ENCODE measurements at regions not wholly inside any gene's neighbourhood (a gene's known extent, or its start where the extent isn't known, plus 50 kb on each side); places are given as distances from the start of the nearest gene placed in this dataset.

DNA sequence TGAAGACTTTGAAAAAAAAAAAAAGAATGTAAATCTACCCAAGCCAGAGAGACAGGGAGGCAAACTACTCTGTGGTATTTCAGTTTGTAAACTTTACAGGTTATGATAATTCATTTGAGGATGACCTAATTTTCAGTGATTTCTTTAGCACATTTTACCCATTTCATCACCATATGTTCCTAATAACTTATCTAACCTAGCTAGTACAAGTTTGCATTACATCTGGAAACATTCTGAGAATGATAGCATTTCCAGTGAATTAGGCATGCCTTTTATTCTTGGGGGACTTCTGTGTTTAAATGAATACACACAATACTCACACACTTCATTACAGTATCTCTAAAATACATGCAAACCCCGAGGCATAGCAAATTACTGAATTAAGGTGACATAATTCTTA is 1055.5 kb downstream of the PCDH18 start:
- no peak for DNase-seq

GRCh38 chr4:136471051-136471450 is 1061.2 kb downstream of the PCDH18 start:
- DNase-seq: no peak

- no peak for DNase-seq
Measured at GRCh38 chr4:136465691-136466090, 1066.6 kb downstream of the PCDH18 start.

DNA sequence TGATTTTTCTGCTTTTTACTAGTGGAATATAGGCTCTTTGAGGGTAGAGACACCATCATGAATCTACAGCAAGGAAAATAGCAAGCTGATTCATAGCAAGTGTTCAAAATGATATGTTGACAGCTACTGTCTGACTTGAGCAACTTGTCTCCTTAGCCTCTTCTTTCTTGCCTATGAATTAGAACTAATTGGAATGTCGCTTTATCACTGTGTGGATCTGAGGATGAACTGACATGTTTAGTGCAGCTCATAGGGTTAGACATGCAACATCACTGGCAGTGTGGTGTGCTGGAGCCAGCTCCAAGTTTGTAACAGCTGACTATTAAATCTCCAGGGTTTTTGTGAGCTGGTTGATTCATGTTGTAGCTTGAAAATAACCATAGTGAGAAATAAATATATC is 1068.4 kb downstream of the PCDH18 start:
- no peak for DNase-seq

DNA sequence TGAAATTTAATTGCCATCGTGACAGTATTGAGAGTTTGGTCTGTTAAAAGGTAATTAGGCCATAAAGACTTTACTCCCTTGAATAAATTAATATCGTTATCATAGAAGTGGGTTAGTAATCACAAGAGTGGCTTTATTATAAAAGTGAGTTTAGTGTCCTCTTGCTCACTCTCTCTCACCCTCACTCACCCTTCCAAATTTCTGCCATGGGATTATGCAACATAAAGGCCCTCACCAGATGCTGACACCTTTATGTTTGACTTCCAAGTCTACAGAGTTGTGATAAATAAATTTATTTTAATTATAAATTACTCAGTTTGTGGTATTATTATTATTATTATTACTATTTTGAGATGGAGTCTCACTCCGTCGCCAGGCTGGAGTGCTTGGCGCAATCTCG is 1070.8 kb downstream of the PCDH18 start:
- DNase-seq: no peak

DNA sequence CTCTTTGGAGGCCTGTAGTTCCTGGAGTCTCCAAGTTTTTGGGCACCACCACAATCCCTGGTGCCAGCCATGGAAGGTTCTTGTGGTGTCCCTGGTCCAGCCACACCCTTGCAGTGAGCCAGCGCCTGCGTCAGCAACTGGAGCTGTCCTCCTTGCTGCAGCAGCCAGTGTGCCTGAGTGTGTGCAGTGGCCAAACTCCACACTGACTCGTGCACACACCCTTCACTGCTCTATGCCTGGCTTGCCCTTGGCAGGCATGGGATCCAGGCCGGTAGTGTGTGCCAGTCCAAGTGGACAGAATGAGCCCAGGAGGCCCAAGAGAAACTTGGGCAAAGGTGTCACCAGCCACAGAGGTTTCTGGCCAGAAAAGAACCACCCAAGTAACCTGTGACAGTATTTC is 1074.0 kb downstream of the PCDH18 start:
- DNase-seq: no peak

DNA sequence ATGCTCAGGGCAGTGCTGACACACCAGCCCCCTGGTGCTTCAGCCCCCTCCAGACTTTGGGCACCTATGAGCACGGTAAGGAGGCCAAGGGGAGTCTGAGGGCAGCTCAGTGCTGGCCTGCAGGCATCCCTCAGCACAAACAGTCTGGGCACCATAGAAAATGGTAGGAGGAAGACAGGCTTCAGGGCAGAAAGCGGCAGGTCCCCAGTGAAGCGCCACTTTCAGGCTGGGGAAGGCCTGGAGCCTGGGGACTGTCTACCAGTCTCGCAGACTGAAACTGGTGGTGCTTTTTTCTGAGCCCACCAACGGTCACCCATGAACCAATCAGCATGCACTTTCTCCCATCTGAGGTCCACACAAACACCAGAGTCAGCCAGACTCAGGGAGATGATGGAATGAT is 1074.7 kb downstream of the PCDH18 start:
- DNase-seq: no peak

DNA sequence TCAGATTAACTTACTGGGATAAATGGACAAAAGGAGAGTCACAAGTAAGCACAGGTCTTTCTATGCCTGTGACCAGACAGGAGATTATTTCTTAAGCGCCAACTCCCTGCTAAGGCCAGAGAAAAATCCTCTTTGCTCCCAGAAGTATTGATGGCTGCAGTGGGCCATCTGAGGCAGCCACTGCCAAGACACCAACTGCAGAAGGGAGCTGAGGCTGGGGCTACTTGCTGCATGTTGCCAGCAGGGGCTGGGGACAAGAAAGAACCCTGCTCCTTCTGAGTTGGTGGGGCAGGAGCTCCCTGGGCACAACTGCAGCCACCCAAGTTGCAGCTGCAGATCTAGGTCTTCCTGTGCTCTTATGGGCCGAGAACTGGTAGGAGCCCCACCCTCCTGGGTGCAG is 1075.3 kb downstream of the PCDH18 start:
- DNase-seq: no peak

GRCh38 chr4:136443006-136443405 is 1089.3 kb downstream of the PCDH18 start:
- DNase-seq: no peak

DNA sequence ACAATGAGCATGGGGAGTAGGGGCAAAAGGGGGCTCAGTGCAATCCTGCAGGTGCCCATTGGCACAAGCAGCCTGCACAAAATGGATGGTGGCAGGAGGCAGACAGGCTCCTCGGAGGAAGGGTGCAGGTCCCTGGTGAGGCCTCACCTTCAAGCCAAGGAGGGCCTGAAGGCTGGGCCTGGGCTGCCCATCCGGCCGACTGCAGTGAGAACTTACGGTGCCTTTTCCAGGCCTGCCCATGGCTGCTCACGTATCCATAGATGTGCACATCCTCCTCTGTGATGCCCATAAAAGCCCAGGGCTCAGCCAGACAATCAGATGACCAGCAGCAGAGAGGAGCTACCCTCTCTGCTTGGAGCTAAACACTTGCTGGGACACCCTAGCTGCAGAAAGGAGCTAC is 1089.8 kb downstream of the PCDH18 start:
- no peak for DNase-seq

GRCh38 chr4:136441629-136442282 is 1090.5 kb downstream of the PCDH18 start:
- peak in 1 of 2 experiments; percentile 3 for DNase-seq

DNA sequence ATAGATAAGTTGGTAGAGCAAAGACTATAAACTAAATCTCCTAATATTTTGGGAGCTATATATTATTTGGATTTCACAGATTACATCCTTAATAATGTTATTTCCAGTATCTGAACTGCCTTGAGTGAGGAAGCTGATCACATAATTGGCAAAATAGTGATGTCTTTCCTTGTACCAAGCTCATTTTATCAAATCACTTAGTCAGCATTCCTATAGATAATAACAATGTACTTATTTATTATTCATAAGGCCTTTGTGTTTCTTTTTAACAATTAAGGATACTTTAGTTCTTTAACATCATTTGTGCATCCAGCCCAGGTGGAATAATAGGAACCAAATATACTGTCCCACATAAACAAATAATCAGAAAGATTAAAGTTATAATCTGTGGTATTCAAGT is 1093.6 kb downstream of the PCDH18 start:
- DNase-seq: no peak

DNA sequence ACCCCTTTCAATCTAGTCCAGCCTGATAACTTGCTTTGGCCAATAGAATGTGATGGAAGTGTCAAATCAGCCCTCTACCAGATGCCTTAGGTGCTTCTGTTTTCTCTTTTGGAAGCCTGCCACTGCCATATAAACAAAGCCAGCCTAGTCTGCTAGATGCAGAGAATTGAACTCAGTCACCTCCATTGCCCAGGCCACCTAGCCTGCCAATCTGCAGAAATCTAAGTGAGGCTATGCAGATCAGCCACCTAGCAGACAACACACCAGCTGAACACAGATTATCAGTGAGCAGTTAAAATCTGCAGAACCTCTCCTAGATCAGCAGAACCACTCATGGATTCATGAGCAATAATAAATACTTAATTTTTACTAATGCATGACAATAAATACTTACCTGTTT is 1108.2 kb downstream of the PCDH18 start:
- DNase-seq: no peak

GRCh38 chr4:136414981-136415380 is 1117.3 kb downstream of the PCDH18 start:
- no peak for DNase-seq

GRCh38 chr4:136412708-136413107 is 1119.6 kb downstream of the PCDH18 start:
- no peak for DNase-seq

- DNase-seq: no peak
Measured at GRCh38 chr4:136400829-136401228, 1131.5 kb downstream of the PCDH18 start.

DNA sequence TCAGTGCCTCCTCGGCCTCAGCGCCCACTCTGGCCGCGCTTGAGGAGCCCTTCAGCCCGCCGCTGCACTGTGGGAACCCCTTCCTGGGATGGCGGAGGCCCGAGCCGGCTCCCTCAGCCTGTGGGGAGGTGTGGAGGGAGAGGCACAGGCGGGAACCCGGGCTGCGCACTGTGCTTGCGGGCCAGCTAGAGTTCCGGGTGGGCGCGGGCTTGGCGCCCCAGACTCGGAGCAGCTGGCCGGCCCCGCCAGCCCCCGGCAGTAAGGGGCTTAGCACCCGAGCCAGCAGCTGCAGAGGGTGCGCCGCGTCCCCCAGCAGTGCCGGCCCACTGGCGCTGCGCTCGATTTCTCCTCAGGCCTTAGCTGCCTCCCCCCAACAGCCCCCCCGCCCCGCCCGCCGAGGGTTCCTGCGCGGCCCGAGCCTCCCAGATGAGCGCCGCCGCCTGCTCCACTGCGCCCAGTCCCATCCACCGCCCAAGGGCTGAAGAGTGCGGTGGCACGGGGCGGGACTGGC is 1137.0 kb downstream of the PCDH18 start:
- no peak for DNase-seq

DNA sequence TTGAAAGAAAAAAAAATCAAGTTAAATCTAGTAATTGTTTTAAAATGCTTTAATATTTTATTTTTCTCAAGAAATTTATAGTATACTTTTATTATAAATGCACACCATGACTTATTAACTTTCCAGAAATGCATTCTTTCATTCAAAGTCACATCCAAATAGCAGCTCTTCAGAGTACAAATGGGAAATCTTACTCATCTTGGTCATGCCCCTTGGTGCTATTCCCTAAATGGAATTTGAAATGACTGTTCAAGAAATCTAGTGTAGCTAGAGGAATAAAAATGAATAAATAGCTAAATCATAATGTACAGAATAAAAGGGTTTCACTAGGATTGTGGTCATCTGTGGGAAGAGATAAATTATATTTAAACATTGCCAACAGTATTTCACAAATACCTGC is 1139.7 kb downstream of the PCDH18 start:
- no peak for DNase-seq

DNA sequence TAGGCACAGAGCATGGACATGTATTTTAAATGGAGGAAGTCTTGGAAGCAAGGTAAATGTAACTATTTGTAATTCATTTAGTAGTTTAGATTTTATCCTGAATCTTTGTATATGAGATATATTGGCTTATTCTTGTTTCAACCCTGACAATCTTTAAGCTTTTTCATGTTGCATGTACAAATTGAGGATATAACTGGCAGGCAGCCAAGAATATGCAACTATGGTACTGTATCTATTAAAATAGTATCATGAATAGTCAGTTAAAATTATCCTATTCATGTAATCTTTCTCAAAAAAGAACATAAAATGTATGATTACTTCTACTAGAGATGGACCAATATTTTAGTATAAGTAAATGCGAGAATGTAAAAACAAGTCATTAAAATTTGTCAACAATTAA is 1141.5 kb downstream of the PCDH18 start:
- DNase-seq: no peak

- no peak for DNase-seq
Measured at GRCh38 chr4:136383082-136383481, 1149.2 kb downstream of the PCDH18 start.

GRCh38 chr4:136371231-136371630 is 1161.1 kb downstream of the PCDH18 start:
- no peak for DNase-seq

DNA sequence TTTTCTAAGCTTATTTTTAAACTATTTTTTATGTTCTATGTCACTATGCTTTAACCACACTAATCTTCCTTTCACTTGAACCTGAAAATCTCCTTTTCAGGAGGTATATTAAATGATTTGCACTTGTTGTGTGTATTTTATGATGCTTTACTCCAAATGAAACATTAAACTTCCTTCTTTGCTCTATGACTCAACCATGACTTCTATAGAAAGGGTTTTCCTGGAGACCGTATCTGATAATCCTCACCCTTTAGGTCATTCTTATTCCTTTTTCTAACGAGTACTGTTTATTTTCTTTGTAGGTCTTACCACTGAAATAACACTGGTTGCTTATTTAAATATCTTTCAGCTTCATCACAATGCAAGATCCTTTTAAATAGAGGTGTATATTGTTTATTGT is 1163.2 kb downstream of the PCDH18 start:
- no peak for DNase-seq

DNA sequence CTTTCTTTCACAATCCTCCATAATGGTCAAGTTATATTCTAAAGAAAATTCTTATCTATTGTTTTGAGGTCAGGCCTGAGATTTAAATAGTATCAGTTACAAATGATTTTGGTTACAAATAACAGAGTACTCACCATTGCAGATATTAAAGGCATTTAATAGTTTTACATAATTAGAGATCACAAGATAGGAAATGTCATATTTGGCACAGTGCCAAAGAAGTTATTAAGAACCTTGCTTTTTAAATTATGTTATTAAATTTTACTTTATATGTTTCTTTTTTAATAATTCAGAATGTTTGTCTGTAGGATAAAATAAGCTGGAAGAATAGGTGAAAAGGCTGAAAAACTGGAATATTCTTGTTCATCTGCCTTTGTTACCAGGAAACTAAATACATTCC is 1174.7 kb downstream of the PCDH18 start:
- no peak for DNase-seq

GRCh38 chr4:136355970-136356369 is 1176.3 kb downstream of the PCDH18 start:
- DNase-seq: no peak

DNA sequence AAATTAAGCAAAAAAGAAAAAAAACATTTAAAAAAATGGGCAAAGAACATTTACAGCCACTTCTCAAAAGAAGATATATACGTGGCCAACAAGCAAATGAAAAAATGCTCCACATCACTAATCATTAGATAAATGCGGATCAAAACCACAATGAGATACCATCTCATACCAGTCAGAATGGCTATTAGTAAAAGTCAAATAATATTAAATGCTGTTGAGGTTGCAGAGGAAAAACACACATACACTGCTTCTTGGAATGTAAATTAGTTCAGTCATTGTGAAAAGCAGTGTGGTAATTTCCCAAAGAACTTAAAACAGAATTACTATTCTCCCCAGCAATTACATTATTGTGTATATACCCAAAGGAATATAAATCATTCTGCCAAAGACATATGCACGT is 1189.0 kb downstream of the PCDH18 start:
- no peak for DNase-seq
